ENCODE measurements at regions not wholly inside any gene's neighbourhood (a gene's known extent, or its start where the extent isn't known, plus 50 kb on each side); places are given as distances from the start of the nearest gene placed in this dataset.

GRCh38 chr15:47588958-47589357 is 128.3 kb upstream of the SEMA6D start:
- no peaks in the 10 kb centered on the region for H4K20me1 ChIP-seq (ENCODE audit: insufficient read depth, low read length)
- H3K9me2 ChIP-seq (ENCODE audit: insufficient read depth, low read length), result no peaks in the 10 kb centered on the region
- no peak for DNase-seq (ENCODE audit: low spot score)
- no peak for TF ChIP-seq EZH2phosphoT487 (IDR thresholded peaks at IDR 0.05; ENCODE audit: borderline replicate concordance, low read depth, low read length)
- TF ChIP-seq CTCF (conservative IDR thresholded peaks at IDR 0.05; ENCODE audit: low read length), result no peak
- H3K27ac ChIP-seq (ENCODE audit: low read depth, low read length, poor library complexity, severe bottlenecking), result no peak overlapping the region
- H3K4me3 ChIP-seq (ENCODE audit: low read depth, low read length, poor library complexity, severe bottlenecking), result no peak overlapping the region
- H3K9me3 ChIP-seq (ENCODE audit: low read length), result no peaks in the 10 kb centered on the region
- no peaks in the 10 kb centered on the region for H3K4me1 ChIP-seq (ENCODE audit: insufficient read depth, low read length, poor library complexity, severe bottlenecking)
- no peak overlapping the region for H2AFZ ChIP-seq (ENCODE audit: low read length)
- no TSS peak for BruUV-seq (replicated peaks)
- CTCF ChIA-PET (ENCODE audit: unreplicated experiment), result no interaction called here
- no peak overlapping the region for H3K4me2 ChIP-seq (ENCODE audit: low read length)
- intact Hi-C loops (cut with micrococcal nuclease; ENCODE audit: unreplicated experiment), result no loop called here
- POLR2A ChIA-PET, result no interaction called here
- H3K79me2 ChIP-seq (ENCODE audit: insufficient read depth, low read depth, low read length), result no peaks in the 10 kb centered on the region
- no peaks in the 10 kb centered on the region for H3K36me3 ChIP-seq (ENCODE audit: insufficient read depth, low read length)

- Histone ChIP-seq H3K9me2 (ENCODE audit: insufficient read depth, low read length) (no peaks in the 10 kb centered on the region), H3K4me2 (ENCODE audit: low read length) (no peak overlapping the region), H4K20me1 (ENCODE audit: insufficient read depth, low read length) (no peaks in the 10 kb centered on the region), H3K79me2 (ENCODE audit: insufficient read depth, low read depth, low read length) (no peaks in the 10 kb centered on the region), H3K27ac (ENCODE audit: low read depth, low read length, poor library complexity, severe bottlenecking) (no peak overlapping the region), H2AFZ (ENCODE audit: low read length) (no peak overlapping the region), H3K36me3 (ENCODE audit: insufficient read depth, low read length) (no peaks in the 10 kb centered on the region), H3K4me1 (ENCODE audit: insufficient read depth, low read length, poor library complexity, severe bottlenecking) (no peaks in the 10 kb centered on the region), H3K4me3 (ENCODE audit: low read depth, low read length, poor library complexity, severe bottlenecking) (no peak overlapping the region), H3K9me3 (ENCODE audit: low read length) (no peaks in the 10 kb centered on the region; the same call in 1 of the 2 replicates)
- POLR2A ChIA-PET, result no interaction called here
- TF ChIP-seq CTCF (conservative IDR thresholded peaks at IDR 0.05; ENCODE audit: low read length), result no peak
- no TSS peak for BruUV-seq (replicated peaks)
- CTCF ChIA-PET (ENCODE audit: unreplicated experiment), result no interaction called here
- DNase-seq (ENCODE audit: low spot score), result no peak
- intact Hi-C loops (cut with micrococcal nuclease; ENCODE audit: unreplicated experiment), result no loop called here
Observed at GRCh38 chr15:47598996-47599395, 118.3 kb upstream of the SEMA6D start.

GRCh38 chr15:47599806-47600205 is 117.5 kb upstream of the SEMA6D start:
- H3K27ac ChIP-seq (ENCODE audit: low read depth, low read length, poor library complexity, severe bottlenecking), result no peak overlapping the region
- H3K79me2 ChIP-seq (ENCODE audit: insufficient read depth, low read depth, low read length), result no peaks in the 10 kb centered on the region
- no peaks in the 10 kb centered on the region for H3K36me3 ChIP-seq (ENCODE audit: insufficient read depth, low read length)
- no peak overlapping the region for H3K4me2 ChIP-seq (ENCODE audit: low read length)
- no peaks in the 10 kb centered on the region; the same call in 1 of the 2 replicates for H3K9me3 ChIP-seq (ENCODE audit: low read length)
- no peaks in the 10 kb centered on the region for H4K20me1 ChIP-seq (ENCODE audit: insufficient read depth, low read length)
- no peak for DNase-seq (ENCODE audit: low spot score)
- no TSS peak for BruUV-seq (replicated peaks)
- TF ChIP-seq CTCF (conservative IDR thresholded peaks at IDR 0.05; ENCODE audit: low read length) (no peak), EZH2phosphoT487 (IDR thresholded peaks at IDR 0.05; ENCODE audit: borderline replicate concordance, low read depth, low read length) (no peak)
- no peaks in the 10 kb centered on the region for H3K9me2 ChIP-seq (ENCODE audit: insufficient read depth, low read length)
- no peak overlapping the region for H2AFZ ChIP-seq (ENCODE audit: low read length)
- intact Hi-C loops (cut with micrococcal nuclease; ENCODE audit: unreplicated experiment), result no loop called here
- ChIA-PET POLR2A (no interaction called here), CTCF (ENCODE audit: unreplicated experiment) (no interaction called here)
- no peak overlapping the region for H3K4me3 ChIP-seq (ENCODE audit: low read depth, low read length, poor library complexity, severe bottlenecking)
- H3K4me1 ChIP-seq (ENCODE audit: insufficient read depth, low read length, poor library complexity, severe bottlenecking), result no peaks in the 10 kb centered on the region

Measured in OCI-LY7 (cell line).